Esophagus squamous epithelium (tissue), 4 donors: ENCODE measurements at regions not wholly inside any gene's neighbourhood (a gene's known extent, or its start where the extent isn't known, plus 50 kb on each side); places are given as distances from the start of the nearest gene placed in this dataset.

Source experiments
- POLR2A ChIP-seq, 4 donors: fragments of 450-650 bp; IDR thresholded peaks; one replicate each; pipeline ENCODE4 v1.6.1; 2017; ENCODE audit warnings: antibody characterized with exemption in 4 of 4, mild to moderate bottlenecking in 4 of 4, moderate library complexity in 3 of 4
- TF ChIP-seq, protein P1 (sequence below), 6 experiments: fragments of 450-650 bp in 4 of 6; fragments of 200-600 bp in 2 of 6; sonication (generic) in 2 of 6; IDR thresholded peaks; one replicate each; pipeline ENCODE4 v1.5.1; 2016 to 2019; ENCODE audit warnings: antibody characterized with exemption in 6 of 6, mild to moderate bottlenecking in 4 of 6, moderate library complexity in 4 of 6

DNA sequence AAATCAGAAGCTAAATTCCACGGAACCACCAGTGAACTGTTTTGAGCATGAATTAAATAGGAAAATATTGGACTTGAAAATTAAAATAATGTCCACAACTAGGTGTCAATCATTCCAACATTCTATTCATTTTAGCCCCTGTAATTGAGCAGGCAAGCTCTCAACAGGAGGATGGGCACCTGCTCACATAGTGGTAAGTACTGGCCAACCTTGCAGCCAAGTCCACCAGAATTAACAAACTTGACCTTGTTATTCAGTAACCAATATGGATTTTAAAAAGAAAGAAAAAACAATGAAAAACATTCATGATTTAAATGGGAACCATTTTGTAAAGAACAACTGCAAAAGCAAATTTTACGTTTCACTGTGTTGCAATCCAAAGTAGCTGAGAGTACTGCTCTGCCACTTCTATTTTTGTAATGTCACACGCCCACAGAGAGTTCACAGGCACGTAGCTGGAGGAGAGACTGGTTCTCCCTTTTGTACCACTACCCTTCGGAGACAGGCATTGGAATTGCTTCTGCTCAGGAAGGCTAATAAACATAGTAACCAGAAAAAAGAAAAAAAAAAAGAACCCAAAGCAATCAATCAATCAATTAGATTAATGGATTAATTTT lies 75.2 kb upstream of the F13A1 start:
- TF ChIP-seq, protein P1, sequence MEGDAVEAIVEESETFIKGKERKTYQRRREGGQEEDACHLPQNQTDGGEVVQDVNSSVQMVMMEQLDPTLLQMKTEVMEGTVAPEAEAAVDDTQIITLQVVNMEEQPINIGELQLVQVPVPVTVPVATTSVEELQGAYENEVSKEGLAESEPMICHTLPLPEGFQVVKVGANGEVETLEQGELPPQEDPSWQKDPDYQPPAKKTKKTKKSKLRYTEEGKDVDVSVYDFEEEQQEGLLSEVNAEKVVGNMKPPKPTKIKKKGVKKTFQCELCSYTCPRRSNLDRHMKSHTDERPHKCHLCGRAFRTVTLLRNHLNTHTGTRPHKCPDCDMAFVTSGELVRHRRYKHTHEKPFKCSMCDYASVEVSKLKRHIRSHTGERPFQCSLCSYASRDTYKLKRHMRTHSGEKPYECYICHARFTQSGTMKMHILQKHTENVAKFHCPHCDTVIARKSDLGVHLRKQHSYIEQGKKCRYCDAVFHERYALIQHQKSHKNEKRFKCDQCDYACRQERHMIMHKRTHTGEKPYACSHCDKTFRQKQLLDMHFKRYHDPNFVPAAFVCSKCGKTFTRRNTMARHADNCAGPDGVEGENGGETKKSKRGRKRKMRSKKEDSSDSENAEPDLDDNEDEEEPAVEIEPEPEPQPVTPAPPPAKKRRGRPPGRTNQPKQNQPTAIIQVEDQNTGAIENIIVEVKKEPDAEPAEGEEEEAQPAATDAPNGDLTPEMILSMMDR (IDR thresholded peaks at IDR 0.05), result no peak
- no peak for TF ChIP-seq POLR2A (IDR thresholded peaks at IDR 0.05)
